GM12873 (cell line): ENCODE measurements at regions not wholly inside any gene's neighbourhood (a gene's known extent, or its start where the extent isn't known, plus 50 kb on each side); places are given as distances from the start of the nearest gene placed in this dataset.

Experiments
- TF ChIP-seq, protein P1 (sequence below): IDR thresholded peaks from 2 replicates; pipeline ENCODE4 v1.5.1; 2012; ENCODE audit warnings: low read depth, mild to moderate bottlenecking, moderate library complexity, low read length, control low read depth; ENCODE audit not compliant: insufficient read depth; ENCODE audit errors: missing control alignments

DNA sequence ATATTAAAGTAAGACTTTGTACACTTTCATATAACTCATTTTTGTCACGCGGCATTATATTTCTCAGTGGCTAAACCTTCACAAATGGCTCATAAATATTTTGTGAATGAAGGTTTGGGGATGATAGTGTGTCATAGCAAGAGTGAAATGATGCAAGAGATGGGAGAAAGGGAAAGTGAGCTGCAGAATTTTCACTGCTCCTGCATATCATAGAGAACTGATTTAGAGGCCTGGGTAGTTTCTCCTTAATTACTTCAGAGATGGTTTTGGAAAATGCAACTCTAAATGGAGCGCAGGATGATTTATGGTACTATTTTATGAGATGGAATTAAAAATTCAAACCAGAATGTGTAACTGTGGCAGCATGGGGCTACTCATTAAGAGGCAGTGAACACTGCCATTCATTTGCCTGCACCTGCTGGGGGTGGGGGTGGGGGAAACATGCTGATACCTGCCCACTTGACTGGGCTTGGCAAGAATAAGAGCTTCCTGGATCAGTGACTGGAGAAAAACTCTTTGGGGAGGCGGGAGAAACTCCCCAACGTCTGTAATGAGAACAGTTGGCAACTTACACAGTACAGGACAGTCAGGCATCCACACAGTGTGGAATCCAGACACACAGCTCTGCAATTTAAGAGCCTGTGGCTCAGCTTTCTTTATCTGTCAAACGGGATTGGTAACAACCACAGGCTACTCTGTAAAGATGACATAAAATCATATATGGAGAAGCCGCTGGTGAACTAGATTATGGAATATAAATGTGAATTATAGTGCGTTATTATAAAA, 941.9 kb downstream of the SLC4A3 start:
- TF ChIP-seq, protein P1, sequence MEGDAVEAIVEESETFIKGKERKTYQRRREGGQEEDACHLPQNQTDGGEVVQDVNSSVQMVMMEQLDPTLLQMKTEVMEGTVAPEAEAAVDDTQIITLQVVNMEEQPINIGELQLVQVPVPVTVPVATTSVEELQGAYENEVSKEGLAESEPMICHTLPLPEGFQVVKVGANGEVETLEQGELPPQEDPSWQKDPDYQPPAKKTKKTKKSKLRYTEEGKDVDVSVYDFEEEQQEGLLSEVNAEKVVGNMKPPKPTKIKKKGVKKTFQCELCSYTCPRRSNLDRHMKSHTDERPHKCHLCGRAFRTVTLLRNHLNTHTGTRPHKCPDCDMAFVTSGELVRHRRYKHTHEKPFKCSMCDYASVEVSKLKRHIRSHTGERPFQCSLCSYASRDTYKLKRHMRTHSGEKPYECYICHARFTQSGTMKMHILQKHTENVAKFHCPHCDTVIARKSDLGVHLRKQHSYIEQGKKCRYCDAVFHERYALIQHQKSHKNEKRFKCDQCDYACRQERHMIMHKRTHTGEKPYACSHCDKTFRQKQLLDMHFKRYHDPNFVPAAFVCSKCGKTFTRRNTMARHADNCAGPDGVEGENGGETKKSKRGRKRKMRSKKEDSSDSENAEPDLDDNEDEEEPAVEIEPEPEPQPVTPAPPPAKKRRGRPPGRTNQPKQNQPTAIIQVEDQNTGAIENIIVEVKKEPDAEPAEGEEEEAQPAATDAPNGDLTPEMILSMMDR, result no peak

DNA sequence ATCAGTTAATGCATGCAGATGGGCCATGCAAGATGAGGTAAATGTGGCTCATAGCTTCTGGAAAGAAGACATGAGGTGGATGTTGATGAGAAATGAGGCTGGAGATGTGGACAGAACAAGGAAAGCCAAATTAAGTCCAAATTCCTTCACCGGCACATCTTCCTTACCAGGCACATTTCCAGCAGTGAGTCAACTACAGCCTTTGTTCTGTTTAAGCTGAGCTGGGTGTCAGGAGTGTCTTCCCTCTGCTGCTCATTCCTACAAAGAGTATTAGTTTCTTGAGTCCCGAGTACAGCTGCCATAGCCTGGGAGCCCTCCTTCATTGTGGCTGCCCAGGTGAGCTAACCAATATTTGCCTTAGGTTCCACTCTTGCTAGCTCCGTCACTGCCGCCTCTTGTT, 945.0 kb downstream of the SLC4A3 start:
- TF ChIP-seq, protein P1, result no peak

DNA sequence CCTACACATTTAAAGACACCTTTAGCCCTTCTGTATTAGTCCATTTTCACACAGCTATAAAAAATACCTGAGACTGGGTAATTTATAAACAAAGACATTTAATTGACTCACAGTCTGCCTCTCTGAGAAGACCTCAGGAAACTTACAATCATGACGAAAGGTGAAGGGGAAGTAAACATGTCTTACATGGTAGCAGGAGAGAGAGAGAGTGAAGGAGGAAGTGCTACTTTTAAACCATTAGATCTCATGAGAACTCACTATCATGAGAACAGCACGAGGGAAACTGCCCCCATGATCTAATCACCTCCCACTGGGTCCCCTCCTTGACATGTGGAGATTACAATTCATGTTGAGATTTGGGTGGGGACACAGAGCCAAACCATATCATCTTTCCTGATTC, 946.6 kb downstream of the SLC4A3 start:
- TF ChIP-seq, protein P1, result no peak

DNA sequence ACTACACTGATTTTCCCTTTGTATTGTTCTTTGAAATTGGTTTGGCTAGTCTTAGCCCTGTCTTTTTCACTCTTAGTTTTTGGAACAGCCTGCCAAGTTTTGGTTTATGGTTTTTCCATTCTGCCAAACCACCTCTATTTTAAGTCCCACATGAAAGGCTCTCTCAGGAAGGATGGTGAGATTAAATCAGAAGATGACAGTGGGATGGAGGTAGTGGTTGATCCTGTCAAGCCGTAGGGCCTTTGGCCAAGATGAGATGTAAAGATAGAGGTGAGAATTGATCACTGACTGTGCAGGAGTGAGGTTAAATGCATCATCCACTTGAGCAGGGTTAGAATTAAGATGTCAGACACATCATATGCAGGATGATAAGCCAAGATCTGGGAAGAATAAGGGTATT, 948.5 kb downstream of the SLC4A3 start:
- TF ChIP-seq, protein P1, result no peak

DNA sequence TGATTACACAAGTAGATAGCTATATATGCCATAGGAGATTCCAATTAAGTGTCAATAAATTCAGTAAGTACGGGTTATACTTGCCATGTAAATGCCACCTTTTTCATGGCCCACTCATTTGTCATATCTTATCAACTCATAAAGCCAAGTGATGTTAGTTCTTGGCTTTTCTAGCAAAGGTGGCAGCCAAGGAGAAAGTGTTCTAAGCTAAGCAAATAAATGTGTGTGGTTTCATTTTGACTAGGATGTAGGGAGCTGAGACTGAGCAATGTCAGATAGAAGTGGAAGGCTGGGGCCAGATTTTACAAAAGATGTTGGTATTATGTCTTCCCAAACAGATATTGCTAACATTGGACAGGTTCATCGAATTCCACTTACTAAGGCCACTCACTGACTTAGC, 952.0 kb downstream of the SLC4A3 start:
- TF ChIP-seq, protein P1, result no peak

DNA sequence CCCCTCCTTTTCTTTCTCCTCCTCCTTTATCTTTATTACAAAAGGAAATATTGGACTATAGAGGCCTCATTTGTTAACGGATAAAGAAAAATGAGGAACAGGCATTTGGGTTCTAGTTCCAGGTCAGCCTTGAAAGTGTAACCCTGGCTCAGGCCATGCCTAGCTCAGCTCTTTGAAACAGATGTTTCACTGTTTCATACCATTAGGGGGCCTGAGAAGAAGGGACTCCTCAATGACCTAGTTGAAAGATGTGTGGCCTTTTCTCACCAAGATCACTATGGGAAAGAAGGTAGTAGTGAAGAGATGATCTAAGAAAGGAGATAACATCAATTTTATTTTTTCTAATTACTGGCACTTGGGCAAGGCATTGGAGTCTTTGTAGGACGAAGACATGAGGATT, 952.7 kb downstream of the SLC4A3 start:
- TF ChIP-seq, protein P1, result peak; percentile 2

DNA sequence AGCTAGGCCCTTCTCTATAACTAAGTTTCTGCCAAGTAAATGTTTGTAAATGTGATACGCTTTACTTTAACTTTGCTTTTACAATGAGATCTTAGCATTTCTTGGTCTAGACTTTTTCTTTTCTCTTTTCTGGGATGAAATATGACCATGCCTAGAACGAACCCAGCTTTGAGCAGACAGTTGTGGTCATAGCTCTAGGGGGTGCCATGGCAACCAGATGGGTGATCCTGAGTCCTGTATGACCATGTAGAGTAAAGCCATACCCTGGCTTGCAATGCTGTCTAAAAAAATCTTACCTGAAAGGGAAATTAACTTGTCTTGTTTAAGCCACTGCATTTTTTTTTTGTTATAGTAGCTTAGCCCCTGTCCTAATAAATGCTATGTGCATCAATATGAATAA, 956.3 kb downstream of the SLC4A3 start:
- TF ChIP-seq, protein P1, result no peak
